HG03095 (cell line): ENCODE measurements at regions not wholly inside any gene's neighbourhood (a gene's known extent, or its start where the extent isn't known, plus 50 kb on each side); places are given as distances from the start of the nearest gene placed in this dataset.

ENCODE experiments used
- ATAC-seq: cut with Tn5 transposase; IDR thresholded peaks from one replicate; pipeline ENCODE4 v1.9.1; 2021; ENCODE audit warnings: moderate library complexity; ENCODE audit not compliant: unreplicated experiment

DNA sequence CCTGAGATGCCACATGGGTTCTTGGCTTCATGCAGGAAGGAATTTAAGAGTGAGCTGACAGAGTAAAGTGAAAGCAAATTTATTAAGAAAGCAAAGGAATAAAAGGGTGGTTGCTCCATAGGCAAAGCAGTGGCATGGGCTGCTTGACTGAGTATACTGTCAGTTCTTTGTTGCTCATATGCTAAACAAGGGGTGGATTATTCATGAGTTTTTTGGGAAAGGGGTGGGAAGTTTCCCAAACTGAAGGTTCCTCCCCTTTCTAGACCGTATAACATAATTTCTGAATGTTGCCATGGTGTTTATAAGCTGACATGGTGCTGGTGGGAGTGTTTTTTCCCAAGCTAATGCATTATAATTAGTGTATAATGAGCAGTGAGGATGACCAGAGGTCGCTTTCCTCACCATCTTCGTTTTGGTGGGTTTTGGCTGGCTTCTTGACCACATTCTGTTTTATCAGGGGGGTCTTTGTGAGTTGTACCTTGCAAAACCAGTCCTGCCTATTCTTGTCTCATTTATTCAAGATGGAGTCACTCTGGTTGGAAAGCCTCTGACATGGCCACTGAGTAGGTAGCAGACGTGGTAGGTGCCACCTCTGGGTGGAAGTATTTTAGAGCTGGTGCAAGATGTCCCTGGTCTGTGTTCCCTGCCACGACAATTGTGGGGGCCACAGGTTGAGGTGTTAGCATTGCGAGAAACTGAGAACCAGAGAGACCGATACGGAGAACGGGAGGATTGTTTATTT is 107.5 kb upstream of the SDK1 start:
- no peak for ATAC-seq

DNA sequence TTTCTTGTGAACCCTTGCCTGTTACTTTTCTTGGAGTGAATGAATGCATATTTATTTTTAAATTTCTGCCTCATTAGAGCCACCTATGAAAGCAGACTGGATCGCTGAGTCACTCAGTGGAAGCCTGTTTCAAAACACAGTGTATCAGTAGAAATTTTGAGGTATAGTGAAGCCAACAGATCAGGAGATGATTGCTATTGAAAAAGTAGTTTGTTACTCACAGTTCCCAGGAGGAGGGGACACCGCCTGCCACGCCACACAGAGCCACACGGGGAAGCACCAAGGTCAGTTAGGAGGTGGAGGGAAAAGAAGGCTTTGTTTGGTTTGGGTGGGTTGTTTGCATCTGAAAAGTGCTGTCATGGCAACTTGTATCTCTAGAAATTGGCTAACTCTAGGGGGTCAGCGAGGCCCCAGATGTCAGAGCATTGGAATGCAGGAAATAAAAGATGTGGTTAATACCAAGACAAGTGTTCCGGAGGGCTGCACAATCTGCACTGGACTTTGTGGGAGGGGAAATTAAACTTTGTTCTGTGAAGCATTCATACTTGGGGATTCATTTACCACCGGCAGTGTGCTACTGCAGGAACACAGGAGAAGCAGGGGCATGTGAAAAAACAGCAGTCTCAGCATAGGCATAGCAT is 106.4 kb upstream of the SDK1 start:
- ATAC-seq = no peak

DNA sequence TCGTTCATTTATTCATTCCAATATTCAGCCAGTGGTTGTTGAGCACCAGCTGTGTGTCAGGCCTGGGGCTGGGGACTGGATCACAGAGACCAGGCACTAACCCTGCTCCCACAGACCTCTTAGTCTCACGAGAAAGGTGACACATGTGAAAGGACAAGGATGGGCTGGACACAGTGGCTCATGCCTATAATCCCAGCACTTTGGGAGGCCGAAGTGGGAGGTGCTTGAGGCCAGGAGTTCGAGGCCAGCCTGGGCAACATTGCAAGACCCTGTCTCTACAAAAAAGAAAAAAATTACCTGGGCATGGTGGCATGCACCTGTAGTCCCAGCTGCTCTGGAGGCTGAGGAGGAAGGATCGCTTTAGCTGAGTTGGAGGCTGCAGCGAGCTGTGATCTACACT is 105.9 kb upstream of the SDK1 start:
- ATAC-seq = no peak

DNA sequence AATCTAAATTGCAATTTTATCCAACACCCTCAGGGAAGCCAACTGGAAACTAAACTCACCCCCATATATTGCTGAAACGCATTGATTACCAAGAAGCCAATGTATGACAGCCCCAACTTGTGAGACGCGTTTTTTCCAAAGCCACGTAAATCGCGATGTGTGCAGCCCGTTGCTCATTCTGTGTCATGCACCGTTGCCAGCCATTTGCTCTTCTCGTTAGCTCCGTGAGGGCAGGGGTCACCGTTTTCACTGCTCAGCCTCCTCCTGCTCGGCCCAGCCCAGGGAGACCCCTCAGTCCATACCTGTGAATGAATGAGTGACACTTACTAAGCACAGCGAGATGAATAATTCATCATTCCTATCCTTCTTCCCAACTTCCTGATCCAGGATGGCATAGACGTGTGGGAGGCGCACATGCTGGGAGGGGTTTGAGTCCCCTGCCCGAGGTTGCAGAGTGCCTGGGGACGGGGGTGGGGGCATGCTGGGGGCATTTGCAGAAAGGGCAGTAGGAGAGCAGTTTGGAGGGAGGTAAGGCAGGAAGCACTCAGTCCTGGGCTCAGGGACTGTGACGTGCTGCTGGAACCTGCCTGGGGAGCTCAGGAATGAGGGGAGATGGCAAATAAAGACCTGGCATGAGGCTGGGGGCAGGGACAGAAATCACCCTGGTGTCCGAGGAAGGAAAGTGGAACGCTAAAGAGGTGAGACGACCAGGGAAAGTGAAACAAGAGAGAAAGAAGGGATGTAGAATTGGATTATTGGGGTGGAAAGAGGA is 104.2 kb upstream of the SDK1 start:
- ATAC-seq = no peak

DNA sequence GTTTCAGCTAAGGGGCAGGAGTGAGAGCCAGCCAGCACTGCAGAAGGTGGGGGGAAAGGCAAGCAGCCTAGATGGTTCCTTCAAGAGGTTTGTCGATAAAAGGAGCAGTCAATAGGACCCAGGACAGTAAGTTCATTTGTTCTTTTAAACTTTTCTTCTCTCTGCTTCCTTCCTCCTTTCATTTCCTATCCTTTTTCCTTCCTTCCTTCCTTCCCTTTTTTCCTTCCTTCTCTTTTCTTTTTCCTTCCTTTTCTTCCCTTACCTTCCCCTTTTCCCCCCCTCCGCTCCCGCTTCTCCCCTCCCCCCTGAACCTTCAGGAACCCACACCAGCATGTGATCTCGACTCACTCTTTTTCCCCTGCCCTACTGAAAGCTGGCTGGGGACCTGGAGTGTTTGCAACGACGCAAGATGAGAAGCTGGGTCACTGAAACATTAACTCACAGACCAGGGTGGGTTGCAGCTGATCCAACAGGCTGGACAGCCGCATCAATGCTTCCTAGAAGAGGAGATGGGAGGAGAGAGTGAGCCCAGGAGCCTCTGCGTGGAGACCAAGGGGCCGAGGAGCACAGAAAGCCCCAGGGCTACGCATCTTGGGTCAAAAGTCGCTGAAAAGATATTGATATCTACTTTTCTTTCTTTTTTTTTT is 103.4 kb upstream of the SDK1 start:
- ATAC-seq = no peak

DNA sequence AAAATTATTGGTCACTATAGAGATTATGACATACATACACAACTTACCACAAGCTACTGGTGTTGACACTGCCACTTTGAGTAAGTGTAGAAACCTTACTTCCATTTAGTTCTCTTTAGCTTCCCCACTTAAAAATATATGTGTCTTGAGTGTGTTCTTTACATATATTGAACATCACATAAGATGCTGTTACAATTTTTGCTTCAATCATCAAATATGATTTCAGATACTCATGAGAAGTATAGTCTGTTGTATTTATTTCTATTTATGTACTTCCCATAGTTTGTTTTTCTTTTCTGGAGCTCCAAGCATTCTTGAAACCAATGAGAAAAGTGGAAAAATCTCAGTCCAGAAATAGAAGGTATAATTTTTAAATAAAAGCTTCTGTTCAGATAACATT is 102.7 kb upstream of the SDK1 start:
- ATAC-seq = no peak

DNA sequence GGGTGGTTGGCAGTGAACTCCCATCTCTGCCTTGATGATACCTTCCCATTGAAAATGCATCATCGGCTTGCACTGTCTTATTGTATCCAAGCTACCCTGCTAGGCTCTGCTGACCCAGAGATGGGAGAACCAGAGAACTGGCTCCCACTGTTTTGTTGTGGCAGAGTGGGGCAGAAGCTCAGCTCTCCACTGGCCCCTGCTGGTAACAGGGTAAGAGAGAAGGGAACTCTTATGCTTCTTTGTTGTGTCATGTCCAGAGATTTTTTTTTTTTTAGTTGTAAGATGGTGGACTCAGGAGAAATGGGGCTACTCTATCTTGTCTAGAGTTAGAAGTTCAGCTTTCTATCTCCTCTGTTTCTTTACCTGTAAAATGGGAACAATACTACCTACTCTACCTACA is 100.5 kb upstream of the SDK1 start:
- ATAC-seq = no peak

DNA sequence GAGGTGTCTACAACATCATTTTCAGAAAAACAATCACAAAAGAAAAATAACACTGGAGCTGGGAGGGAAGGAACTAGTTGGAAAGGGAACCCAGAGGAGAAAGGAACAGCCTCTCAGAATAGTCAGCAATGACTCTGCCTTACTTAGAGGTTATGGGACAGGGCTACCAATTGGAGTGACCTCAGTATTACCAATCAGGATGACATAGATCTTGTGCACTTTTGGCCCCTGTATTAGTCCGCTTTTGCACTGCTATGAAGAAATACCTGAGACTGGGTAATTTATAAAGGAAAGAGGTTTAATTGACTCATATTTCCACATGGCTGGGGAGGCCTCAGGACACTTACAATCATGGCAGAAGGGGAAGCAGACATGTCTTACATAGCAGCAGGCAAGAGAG is 99.7 kb upstream of the SDK1 start:
- no peak for ATAC-seq

DNA sequence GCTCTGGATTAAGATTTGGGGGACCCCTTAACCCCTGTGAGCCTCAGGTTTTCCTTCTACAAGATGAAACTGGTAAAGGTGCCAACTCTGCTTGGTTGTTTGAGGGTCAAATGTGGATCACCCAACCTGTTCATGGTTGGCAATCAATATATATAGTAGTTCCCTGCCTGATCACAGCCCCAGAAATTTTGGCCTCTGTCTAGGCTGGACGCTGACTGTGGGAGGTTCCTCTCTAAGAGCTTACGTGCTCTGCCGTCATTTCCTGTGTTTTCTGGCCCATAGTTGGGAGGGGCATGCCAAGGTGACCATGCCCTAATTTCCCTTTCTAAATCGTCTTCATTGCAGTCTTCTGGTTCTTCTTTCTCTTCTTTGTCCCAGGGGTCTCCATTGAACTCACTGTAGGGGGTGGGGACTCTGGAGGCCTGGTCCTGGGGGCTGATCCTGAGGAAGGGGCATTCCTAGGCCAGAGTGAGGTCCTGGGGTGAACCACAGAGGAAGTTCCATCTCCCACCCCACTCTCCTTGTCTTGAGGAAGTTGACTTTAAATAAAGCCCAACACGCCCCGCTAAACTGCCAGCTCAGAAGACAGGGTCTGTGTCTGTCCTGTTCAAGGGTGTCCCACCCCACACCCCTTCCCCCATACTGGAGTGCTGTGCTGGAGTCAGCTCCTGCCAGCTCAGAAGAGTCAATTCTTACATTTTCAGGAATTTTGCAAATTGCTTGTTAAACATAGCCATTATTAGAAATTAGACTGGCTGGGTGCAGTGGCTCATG is 98.9 kb upstream of the SDK1 start:
- no peak for ATAC-seq

DNA sequence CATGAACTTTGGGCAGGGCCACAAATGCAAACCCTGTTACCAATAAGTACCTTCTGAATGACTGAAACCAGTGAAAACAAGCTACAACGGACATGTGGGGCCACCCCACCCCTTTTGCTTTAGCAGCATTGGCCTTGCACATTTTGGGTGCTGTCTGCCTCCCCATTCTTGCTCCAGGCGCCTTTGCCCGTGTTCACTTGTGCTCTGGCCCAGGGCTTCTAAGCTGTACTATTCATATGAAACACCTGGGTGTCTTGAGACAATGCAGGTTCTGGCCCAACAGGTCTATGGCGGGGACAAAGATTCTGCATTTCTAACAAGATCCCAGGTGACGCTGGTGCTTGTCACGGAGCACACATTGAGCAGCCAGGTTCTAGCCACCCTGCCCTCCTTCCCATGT is 96.5 kb upstream of the SDK1 start:
- ATAC-seq = no peak

DNA sequence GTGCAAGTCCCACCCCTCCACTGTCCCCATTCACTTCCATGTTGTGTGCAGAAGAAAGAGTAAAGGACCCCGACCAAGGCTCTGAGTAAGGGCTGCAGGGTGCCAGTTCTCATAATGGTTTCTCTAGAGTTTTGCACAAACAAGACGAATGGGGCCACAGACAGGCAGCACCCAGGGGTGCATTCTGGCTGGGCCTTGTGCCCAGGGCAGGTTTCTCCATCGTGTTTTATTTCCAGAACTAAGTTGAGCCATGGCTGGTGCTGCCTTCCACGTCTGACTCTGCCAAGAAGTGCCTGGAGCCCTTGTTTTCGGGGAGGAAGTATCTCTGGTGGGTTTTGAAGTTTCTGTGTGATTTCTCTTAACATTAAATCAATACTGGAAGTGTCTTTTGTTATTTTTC is 95.0 kb upstream of the SDK1 start:
- no peak for ATAC-seq

DNA sequence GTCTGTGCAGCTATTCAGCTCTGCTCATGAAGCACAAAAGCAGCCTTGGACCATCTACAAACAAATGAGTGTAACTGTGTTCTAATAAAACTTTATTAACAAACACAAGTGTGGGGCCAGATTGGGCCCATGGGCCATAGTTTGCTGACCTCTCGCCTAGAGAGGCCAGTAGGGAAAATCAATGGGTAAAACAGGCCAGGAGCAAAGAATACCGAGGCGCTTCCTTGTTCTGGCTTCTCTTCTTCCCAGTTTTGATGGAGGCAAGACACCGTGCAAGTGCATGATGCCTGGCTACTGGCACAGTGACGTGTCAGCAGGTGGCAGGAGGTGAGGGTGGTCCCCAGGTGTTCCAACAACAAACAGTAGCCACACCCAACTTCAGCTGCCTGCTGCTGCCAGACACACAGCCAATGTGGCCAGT is 94.3 kb upstream of the SDK1 start:
- no peak for ATAC-seq

DNA sequence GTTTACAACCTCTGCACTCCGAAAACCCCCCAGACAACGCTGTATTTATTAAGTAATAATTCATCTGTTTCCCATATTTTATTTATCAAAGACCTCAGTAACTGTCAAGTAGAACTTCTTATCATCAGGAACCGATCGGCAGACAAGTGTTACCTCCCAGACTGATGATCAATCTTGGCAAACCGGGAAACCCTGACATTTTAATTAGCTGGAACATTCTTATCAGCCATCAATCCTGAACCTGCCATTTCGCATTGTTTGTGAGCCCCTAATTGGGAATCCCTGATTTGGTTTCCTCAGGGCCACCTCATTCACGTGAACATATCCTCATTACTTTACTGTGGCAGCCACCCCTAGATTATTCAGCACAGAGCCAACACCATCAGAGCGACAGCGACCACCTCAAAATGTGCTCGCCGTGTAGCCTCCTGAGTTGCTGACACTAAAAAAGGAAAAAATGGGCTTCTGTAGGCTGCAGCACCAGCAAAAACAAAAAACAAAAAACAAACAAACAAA is 93.6 kb upstream of the SDK1 start:
- ATAC-seq = no peak

DNA sequence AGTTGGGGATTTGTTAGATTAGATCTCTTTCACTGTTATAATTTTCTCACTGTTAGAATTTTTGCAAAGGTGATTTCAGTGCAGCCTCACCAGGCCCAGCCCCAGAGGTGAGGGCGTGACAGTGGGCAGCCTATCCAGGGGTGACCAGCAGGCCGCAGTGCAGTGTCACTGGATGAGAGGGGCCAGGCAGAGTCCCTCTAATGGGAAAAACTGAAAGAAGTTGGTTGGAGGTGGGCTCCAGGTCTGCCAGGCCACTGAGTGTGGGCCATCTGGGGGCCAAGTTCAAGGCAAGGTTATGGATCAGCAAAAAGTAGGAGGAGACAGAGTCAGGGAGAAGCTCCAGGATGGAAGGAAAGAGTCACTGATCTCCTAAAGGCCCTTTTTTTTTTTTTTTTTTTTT is 90.5 kb upstream of the SDK1 start:
- no peak for ATAC-seq

DNA sequence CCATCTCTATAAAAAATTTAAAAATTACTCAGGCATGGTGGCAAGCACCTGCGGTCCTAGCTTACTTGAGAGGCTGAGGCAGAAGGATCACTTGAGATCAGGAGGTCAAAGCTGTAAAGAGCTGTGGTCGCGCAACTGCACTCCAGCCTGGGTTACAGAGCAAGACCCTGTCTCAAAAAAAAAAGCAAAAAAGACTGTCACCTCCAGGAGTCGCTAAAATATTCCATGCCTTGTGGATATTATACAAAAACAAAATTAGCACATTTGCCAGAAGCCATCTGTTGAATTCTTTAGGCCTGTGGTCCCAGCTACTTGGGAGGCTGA is 87.0 kb upstream of the SDK1 start:
- no peak for ATAC-seq

DNA sequence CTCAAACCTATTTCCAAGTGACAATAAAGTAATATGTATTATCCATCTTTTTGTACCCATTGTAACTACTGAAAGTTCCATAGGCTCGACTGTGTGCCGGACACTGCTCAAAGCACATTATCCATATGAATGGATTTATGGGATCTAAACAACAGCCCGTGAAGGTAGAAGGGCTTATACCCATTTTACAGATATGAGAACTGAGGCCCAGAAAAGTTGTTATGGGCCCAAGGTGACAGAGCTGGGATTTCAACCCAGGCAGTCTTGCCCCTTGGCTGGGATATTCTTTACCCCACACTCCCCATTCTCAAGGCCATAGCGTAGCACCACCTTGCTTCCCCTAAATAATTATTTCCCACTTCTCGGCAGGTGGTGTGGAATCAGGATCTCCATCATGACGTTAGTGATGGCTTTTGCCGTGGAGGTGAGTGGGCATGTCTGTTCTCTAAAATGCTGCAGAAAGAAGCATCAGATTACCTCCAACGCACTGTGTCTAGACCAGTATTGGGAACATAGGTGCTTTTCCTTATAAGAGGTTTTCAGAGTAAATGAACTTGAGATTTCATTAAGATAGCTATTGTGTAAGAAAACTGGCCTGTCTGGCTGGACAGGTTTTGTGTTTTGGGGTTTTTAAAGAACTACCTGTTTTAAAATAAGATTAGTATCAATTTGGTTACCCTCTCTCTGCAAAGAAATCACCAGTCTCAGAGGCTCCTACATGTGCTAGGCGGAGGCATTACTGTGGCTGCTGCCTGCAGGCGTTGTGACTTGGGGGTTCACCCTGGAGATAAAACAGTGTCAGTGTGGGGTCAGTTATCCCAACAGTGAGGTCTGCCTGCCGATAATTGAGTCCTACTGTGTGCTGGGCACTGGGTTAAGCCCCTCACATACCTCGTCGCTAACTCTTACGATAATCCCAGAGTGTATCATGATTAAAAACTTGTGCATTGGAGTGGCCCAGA is 85.1 kb upstream of the SDK1 start:
- ATAC-seq = no peak

DNA sequence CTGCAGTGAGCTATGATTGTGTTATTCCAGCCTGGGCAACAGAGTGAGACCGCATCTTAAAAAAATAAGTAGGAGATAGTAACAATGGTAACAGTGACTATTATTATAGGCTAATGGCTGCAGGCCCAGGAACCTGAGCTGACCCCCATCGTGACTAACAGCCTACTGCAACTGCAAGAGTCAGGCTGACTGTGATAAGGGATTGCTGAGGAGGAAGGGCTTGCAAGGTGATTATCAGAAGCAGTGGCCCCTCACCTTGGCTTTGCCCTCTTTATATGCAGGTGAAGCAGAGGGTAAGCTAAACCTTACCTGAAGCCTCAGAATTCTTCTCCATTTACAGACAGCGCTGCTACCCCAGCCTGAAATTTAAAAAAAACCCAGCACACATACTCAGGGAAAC is 83.9 kb upstream of the SDK1 start:
- no peak for ATAC-seq

DNA sequence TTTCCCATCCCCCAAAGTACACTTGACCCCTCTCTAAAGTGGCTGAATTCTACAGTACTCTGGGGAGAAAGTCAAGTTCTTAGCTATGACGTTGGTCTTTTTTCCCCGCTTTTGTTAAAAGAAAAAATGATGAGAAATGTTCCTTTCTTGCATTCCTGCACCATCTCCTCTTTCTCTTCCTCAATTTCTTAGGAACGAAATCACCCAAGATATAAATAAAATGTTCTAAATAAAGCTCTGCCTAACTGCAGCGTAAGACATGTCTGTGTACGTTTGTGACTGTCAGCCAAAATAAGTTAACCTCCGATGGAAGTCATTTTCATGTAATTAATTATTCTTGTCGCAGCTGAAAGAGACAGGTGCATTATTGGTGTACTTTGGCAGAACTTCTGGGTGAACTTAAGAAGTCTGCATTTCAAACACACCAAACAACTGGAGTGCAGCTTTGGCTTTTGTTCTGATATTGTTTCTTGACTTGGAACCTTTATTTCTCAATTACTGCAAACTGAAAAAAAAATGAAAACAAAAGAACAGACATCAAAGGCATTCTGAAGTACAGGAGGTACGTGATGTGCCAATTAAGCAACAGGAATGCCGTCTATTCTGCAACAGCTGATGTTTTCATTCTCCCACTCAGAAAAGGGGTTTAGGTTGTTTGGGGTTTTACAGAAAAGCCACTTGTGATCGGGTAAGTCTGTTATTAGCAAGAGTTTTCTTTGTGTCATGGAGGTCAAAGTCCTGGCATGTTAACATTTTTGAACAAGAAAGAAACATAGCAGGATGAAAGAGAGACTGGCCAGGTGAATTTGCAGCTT is 82.4 kb upstream of the SDK1 start:
- no peak for ATAC-seq

DNA sequence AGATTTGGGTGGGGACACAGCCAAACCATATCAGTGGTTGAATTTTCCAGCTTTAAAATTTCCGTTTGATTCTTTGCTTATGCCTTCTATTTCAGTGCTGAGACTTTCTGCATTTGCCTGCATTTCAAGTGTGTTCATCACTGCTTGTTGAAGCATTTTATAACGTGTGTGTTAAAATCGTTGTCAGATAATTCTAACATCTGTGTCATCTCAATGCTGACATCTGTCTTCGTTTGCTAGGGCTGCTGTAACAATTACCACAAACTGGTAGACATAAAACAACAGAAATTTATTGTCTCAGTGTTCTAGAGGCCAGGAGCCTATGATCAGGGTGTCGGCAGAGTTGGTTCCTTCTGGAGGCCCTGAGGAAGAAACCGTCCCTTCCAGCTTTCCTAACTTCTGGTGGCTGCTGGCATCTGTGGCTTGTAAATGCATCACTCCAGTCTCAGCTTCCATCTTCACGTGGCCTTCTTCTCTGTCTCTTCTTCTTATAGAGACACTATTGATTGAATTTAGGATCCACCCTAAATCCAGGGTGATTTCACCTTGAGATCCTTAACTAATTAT is 71.1 kb upstream of the SDK1 start:
- no peak for ATAC-seq
